ENCODE measurements at regions not wholly inside any gene's neighbourhood (a gene's known extent, or its start where the extent isn't known, plus 50 kb on each side); places are given as distances from the start of the nearest gene placed in this dataset.

- Histone ChIP-seq H3K4me2 (ENCODE audit: low read length) (no peak overlapping the region), H3K9me3 (ENCODE audit: insufficient read depth, low read depth, low read length) (no peaks in the 10 kb centered on the region), H3K36me3 (ENCODE audit: control insufficient read depth in 1 of 2, insufficient read depth in 2 of 2, low read length in 2 of 2) (no peaks in the 10 kb centered on the region), H3K23ac (ENCODE audit: low read length) (no peak overlapping the region), H4K8ac (ENCODE audit: low read depth, low read length) (no peak overlapping the region), H3K14ac (ENCODE audit: low read length) (no peak overlapping the region), H3K18ac (ENCODE audit: low read length) (no peak overlapping the region), H2AFZ (ENCODE audit: insufficient read depth, low read length, poor library complexity) (no peak overlapping the region), H4K91ac (ENCODE audit: low read depth, low read length) (no peak overlapping the region), H3K79me2 (ENCODE audit: control insufficient read depth, insufficient read depth, low read length, poor library complexity) (no peaks in the 10 kb centered on the region), H3K27me3 (ENCODE audit: insufficient read depth, low read length) (no peaks in the 10 kb centered on the region), H3K79me1 (ENCODE audit: low read length) (peaks cover 3% of the 10 kb centered on the region), H3K27ac (ENCODE audit: low read depth, low read length) (no peak overlapping the region), H4K12ac (ENCODE audit: low read depth, low read length) (no peak overlapping the region), H3K4me3 (ENCODE audit: low read depth, low read length) (no peak overlapping the region), H2AK5ac (ENCODE audit: low read length) (no peak overlapping the region), H2BK5ac (ENCODE audit: low read depth, low read length, poor library complexity) (no peak overlapping the region), H3K9ac (ENCODE audit: low read length) (no peak overlapping the region), H2BK12ac (ENCODE audit: low read length) (no peak overlapping the region), H3K4me1 (ENCODE audit: control insufficient read depth in 1 of 2, insufficient read depth in 2 of 2, low read length in 2 of 2) (peaks cover 13 to 16% of the 10 kb centered on the region in 2 experiments), H2BK120ac (ENCODE audit: insufficient read depth, low read length, poor library complexity) (no peak overlapping the region), H3K4ac (ENCODE audit: low read depth, low read length) (no peak overlapping the region)
- WGBS (ENCODE audit: extremely low coverage, insufficient coverage, insufficient read length) = no CpG with 5 or more reads among the region's 14 CpGs
- DNase-seq = no peak
These were observed 94.3 kb upstream of the IRF2BP2 start for GRCh38 chr1:234704106-234704887.

GRCh38 chr1:234702342-234703000 lies 92.5 kb upstream of the IRF2BP2 start:
- no peak overlapping the region for H4K8ac ChIP-seq (ENCODE audit: low read depth, low read length)
- H3K23ac ChIP-seq (ENCODE audit: low read length) = no peak overlapping the region
- no CpG with 5 or more reads among the region's 7 CpGs for WGBS (ENCODE audit: extremely low coverage, insufficient coverage, insufficient read length)
- no peak overlapping the region for H2AFZ ChIP-seq (ENCODE audit: insufficient read depth, low read length, poor library complexity)
- no peak overlapping the region for H3K18ac ChIP-seq (ENCODE audit: low read length)
- H2BK12ac ChIP-seq (ENCODE audit: low read length) = no peak overlapping the region
- H4K91ac ChIP-seq (ENCODE audit: low read depth, low read length) = no peak overlapping the region
- H3K27ac ChIP-seq (ENCODE audit: low read depth, low read length) = no peak overlapping the region
- no peaks in the 10 kb centered on the region for H3K9me3 ChIP-seq (ENCODE audit: insufficient read depth, low read depth, low read length)
- H3K9ac ChIP-seq (ENCODE audit: low read length) = no peak overlapping the region
- H3K79me1 ChIP-seq (ENCODE audit: low read length) = peaks cover 2% of the 10 kb centered on the region
- no peak overlapping the region for H2AK5ac ChIP-seq (ENCODE audit: low read length)
- no peak overlapping the region for H3K4me3 ChIP-seq (ENCODE audit: low read depth, low read length)
- H3K14ac ChIP-seq (ENCODE audit: low read length) = no peak overlapping the region
- no peaks in the 10 kb centered on the region for H3K36me3 ChIP-seq (ENCODE audit: control insufficient read depth in 1 of 2, insufficient read depth in 2 of 2, low read length in 2 of 2)
- no peak overlapping the region for H2BK120ac ChIP-seq (ENCODE audit: insufficient read depth, low read length, poor library complexity)
- no peaks in the 10 kb centered on the region for H3K27me3 ChIP-seq (ENCODE audit: insufficient read depth, low read length)
- peaks cover 9 to 10% of the 10 kb centered on the region in 2 experiments for H3K4me1 ChIP-seq (ENCODE audit: control insufficient read depth in 1 of 2, insufficient read depth in 2 of 2, low read length in 2 of 2)
- H3K4ac ChIP-seq (ENCODE audit: low read depth, low read length) = no peak overlapping the region
- no peak overlapping the region for H2BK5ac ChIP-seq (ENCODE audit: low read depth, low read length, poor library complexity)
- no peak overlapping the region for H3K4me2 ChIP-seq (ENCODE audit: low read length)
- no peak overlapping the region for H4K12ac ChIP-seq (ENCODE audit: low read depth, low read length)
- no peak for DNase-seq
- H3K79me2 ChIP-seq (ENCODE audit: control insufficient read depth, insufficient read depth, low read length, poor library complexity) = no peaks in the 10 kb centered on the region

GRCh38 chr1:234701737-234702341 lies 91.9 kb upstream of the IRF2BP2 start:
- no peak overlapping the region for H3K14ac ChIP-seq (ENCODE audit: low read length)
- H3K9me3 ChIP-seq (ENCODE audit: insufficient read depth, low read depth, low read length) = no peaks in the 10 kb centered on the region
- H3K9ac ChIP-seq (ENCODE audit: low read length) = no peak overlapping the region
- no peak overlapping the region for H2BK5ac ChIP-seq (ENCODE audit: low read depth, low read length, poor library complexity)
- H3K4me2 ChIP-seq (ENCODE audit: low read length) = no peak overlapping the region
- no peak overlapping the region for H2BK12ac ChIP-seq (ENCODE audit: low read length)
- H3K18ac ChIP-seq (ENCODE audit: low read length) = no peak overlapping the region
- H3K79me1 ChIP-seq (ENCODE audit: low read length) = peaks cover 2% of the 10 kb centered on the region
- H3K4me3 ChIP-seq (ENCODE audit: low read depth, low read length) = no peak overlapping the region
- H2AFZ ChIP-seq (ENCODE audit: insufficient read depth, low read length, poor library complexity) = no peak overlapping the region
- no peak overlapping the region for H4K91ac ChIP-seq (ENCODE audit: low read depth, low read length)
- H3K4ac ChIP-seq (ENCODE audit: low read depth, low read length) = no peak overlapping the region
- H3K23ac ChIP-seq (ENCODE audit: low read length) = no peak overlapping the region
- DNase-seq = no peak
- H3K27ac ChIP-seq (ENCODE audit: low read depth, low read length) = no peak overlapping the region
- no peak overlapping the region for H4K12ac ChIP-seq (ENCODE audit: low read depth, low read length)
- no peak overlapping the region for H2AK5ac ChIP-seq (ENCODE audit: low read length)
- H3K4me1 ChIP-seq (ENCODE audit: control insufficient read depth in 1 of 2, insufficient read depth in 2 of 2, low read length in 2 of 2) = peaks cover 9 to 10% of the 10 kb centered on the region in 2 experiments
- H3K79me2 ChIP-seq (ENCODE audit: control insufficient read depth, insufficient read depth, low read length, poor library complexity) = no peaks in the 10 kb centered on the region
- H4K8ac ChIP-seq (ENCODE audit: low read depth, low read length) = no peak overlapping the region
- no peaks in the 10 kb centered on the region for H3K27me3 ChIP-seq (ENCODE audit: insufficient read depth, low read length)
- no peak overlapping the region for H2BK120ac ChIP-seq (ENCODE audit: insufficient read depth, low read length, poor library complexity)
- no peaks in the 10 kb centered on the region for H3K36me3 ChIP-seq (ENCODE audit: control insufficient read depth in 1 of 2, insufficient read depth in 2 of 2, low read length in 2 of 2)
- no CpG with 5 or more reads among the region's 6 CpGs for WGBS (ENCODE audit: extremely low coverage, insufficient coverage, insufficient read length)

DNA sequence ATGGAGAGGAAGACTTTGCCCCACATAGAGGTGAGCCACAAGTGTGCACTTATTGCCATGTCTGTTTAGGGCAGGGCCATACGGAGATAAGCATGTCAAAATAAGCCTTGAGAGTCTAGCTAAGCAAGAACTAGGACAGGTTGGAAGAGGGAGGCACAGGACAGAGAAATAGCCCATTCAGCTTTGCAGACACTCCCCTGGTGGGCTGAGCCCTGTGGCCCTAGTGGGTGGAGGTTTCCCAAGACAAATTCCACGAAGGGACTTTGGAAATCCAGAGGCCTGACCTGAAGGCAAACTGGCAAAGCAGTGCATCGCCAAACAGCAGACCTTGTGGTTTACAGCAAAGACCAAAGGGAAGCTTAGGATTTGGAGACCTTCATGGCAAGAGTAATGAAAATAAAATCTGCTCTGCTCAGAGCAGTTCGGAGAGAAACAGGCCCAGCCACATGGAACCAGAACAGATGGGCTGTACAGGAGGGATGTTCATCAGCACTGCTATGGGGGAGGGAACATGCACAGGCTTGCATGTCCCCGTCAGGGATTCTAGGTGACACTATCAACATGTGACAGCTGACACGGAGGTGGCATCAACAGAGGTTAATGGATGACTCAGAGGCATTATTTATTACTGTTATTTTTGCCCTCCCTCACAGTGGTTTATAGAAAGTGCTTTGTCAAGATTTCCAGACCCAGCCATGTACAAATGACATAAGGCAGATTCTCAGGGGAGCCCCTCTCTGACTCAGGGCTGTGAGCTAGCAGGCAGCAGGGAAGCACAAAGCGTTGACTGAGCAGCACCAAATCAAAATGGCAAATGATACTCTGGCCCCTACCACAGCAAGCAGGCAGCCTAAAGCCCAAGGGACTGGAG lies 90.1 kb upstream of the IRF2BP2 start:
- no peak overlapping the region for H2BK120ac ChIP-seq (ENCODE audit: insufficient read depth, low read length, poor library complexity)
- peaks cover 2% of the 10 kb centered on the region for H3K79me1 ChIP-seq (ENCODE audit: low read length)
- no CpG with 5 or more reads among the region's 7 CpGs for WGBS (ENCODE audit: extremely low coverage, insufficient coverage, insufficient read length)
- no peak overlapping the region for H3K23ac ChIP-seq (ENCODE audit: low read length)
- H3K4me2 ChIP-seq (ENCODE audit: low read length) = no peak overlapping the region
- no peak overlapping the region for H2AK5ac ChIP-seq (ENCODE audit: low read length)
- H4K8ac ChIP-seq (ENCODE audit: low read depth, low read length) = no peak overlapping the region
- H3K4me1 ChIP-seq (ENCODE audit: control insufficient read depth in 1 of 2, insufficient read depth in 2 of 2, low read length in 2 of 2) = peaks cover 9 to 10% of the 10 kb centered on the region in 2 experiments
- H3K27ac ChIP-seq (ENCODE audit: low read depth, low read length) = no peak overlapping the region
- peak in 1 of 2 donors; percentile 21 for DNase-seq
- peak overlapping the region; percentile 47 for H2BK12ac ChIP-seq (ENCODE audit: low read length)
- H3K36me3 ChIP-seq (ENCODE audit: control insufficient read depth in 1 of 2, insufficient read depth in 2 of 2, low read length in 2 of 2) = no peaks in the 10 kb centered on the region
- H3K4me3 ChIP-seq (ENCODE audit: low read depth, low read length) = no peak overlapping the region
- H3K9me3 ChIP-seq (ENCODE audit: insufficient read depth, low read depth, low read length) = no peaks in the 10 kb centered on the region
- no peaks in the 10 kb centered on the region for H3K79me2 ChIP-seq (ENCODE audit: control insufficient read depth, insufficient read depth, low read length, poor library complexity)
- peak overlapping the region; percentile 11 for H2AFZ ChIP-seq (ENCODE audit: insufficient read depth, low read length, poor library complexity)
- no peak overlapping the region for H3K4ac ChIP-seq (ENCODE audit: low read depth, low read length)
- H2BK5ac ChIP-seq (ENCODE audit: low read depth, low read length, poor library complexity) = no peak overlapping the region
- H4K91ac ChIP-seq (ENCODE audit: low read depth, low read length) = no peak overlapping the region
- H3K18ac ChIP-seq (ENCODE audit: low read length) = no peak overlapping the region
- no peak overlapping the region for H4K12ac ChIP-seq (ENCODE audit: low read depth, low read length)
- H3K27me3 ChIP-seq (ENCODE audit: insufficient read depth, low read length) = no peaks in the 10 kb centered on the region
- no peak overlapping the region for H3K14ac ChIP-seq (ENCODE audit: low read length)
- H3K9ac ChIP-seq (ENCODE audit: low read length) = no peak overlapping the region
